ENCODE measurements at regions not wholly inside any gene's neighbourhood (a gene's known extent, or its start where the extent isn't known, plus 50 kb on each side); places are given as distances from the start of the nearest gene placed in this dataset.
"Not testable (repeated sequence)": the region's sequence is repeated elsewhere in the genome, so short reads cannot be mapped to it uniquely, and the experiment has no call there.

DNA sequence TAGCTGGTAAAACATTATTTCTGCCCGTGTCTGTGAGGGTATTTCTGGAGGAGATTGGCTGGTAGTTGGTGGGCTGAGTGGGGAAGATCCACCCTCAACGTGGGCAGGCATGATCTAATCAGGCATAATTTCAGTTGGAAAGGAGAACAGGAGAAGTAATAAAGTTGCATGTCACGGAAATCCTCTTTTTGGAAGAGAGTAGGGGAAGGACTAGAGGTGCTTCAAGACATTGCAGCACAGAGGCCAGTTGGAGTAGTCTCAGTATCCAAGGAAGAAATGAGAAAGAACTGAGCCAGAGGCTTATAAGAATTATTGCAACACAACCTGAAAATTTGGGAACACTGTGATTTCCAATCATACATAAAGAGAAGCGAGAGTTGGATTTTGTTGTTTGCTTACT lies 1155.1 kb downstream of the FAM181B start:
- FAIRE-seq (no peak), DNase-seq (ENCODE audit: insufficient read length, low spot score) (no peak)
- TF ChIP-seq, protein P1, sequence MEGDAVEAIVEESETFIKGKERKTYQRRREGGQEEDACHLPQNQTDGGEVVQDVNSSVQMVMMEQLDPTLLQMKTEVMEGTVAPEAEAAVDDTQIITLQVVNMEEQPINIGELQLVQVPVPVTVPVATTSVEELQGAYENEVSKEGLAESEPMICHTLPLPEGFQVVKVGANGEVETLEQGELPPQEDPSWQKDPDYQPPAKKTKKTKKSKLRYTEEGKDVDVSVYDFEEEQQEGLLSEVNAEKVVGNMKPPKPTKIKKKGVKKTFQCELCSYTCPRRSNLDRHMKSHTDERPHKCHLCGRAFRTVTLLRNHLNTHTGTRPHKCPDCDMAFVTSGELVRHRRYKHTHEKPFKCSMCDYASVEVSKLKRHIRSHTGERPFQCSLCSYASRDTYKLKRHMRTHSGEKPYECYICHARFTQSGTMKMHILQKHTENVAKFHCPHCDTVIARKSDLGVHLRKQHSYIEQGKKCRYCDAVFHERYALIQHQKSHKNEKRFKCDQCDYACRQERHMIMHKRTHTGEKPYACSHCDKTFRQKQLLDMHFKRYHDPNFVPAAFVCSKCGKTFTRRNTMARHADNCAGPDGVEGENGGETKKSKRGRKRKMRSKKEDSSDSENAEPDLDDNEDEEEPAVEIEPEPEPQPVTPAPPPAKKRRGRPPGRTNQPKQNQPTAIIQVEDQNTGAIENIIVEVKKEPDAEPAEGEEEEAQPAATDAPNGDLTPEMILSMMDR (IDR thresholded peaks at IDR 0.05; ENCODE audit: insufficient read depth, missing control alignments), result no peak

DNA sequence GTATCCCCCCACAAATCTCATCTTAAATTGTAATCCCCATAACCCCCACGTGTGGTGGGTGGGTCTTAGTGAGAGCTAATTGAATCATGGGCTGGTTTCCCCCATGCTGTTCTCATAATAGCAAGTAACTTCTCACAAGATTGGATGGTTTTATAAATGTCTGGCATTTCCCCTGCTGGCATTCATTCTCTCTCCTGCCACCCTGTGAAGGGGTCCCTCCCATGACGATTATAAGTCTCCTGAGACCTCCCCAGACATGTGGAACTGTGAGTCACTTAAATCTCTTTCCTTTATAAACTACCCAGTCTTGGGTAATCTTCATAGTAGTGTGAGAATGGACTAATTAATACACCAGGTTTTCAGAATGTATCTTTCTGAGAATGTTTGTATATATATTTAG lies 1159.4 kb downstream of the FAM181B start:
- TF ChIP-seq, protein P1 (IDR thresholded peaks at IDR 0.05; ENCODE audit: insufficient read depth, missing control alignments), result no peak
- DNase-seq (ENCODE audit: insufficient read length, low spot score) (no peak), FAIRE-seq (no peak)

DNA sequence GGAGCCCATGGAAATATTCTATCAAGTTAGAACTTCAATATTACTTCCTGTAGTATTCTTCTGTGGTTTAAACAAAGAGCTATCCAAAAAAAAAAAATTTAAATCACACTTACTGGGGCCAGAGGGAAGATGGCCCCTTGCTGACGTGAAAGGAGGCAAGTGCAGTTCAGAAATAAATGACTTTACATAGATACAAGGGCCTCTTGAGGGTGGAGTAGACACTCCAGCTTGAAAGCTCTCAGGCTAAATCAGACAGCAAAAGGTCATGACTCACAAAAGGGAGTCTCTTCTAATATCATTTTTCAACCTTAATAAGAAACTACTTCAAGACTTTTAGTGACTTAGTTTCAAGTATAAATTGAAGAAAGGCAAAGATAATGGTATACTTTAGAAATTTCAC lies 1160.3 kb downstream of the FAM181B start:
- DNase-seq (ENCODE audit: insufficient read length, low spot score), result no peak
- no peak for FAIRE-seq
- TF ChIP-seq, protein P1 (IDR thresholded peaks at IDR 0.05; ENCODE audit: insufficient read depth, missing control alignments), result no peak

DNA sequence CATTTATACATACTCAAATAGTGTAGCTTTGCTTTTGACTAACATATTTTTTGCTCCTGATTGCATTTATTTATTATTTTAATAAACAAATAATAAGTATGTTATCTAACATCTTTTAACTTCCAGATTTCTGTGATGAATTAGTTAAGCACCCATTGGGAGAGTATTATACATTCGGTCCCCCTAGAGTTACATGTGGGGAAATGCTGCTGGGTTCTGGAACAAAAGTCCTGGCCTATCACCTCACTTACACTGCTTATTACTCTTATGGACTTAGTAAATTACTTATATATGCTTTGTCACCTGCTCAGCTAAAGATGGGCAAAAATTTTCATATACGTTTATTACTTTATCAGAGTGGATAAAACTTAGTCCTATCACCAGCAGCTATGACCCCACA lies 1163.0 kb downstream of the FAM181B start:
- TF ChIP-seq, protein P1 (IDR thresholded peaks at IDR 0.05; ENCODE audit: insufficient read depth, missing control alignments), result no peak
- FAIRE-seq (no peak), DNase-seq (ENCODE audit: insufficient read length, low spot score) (no peak)

DNA sequence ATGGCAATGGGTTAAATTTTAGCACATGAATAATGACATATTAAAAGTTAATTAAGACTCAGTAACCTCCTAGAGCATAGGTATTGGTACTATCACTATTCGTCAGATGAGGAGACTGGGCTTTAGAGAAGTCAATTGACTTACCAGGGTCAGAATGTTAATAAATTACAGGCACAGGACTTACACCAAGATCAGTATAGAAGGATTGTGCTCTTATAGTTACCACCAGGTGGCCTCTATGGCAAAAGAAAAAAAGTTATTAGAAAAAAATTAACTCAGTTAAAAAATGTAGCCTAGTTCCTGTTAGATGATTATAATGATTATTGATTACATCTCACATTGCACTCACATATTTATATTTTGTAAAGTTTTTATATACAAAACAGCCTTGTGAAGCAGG lies 1163.7 kb downstream of the FAM181B start:
- DNase-seq (ENCODE audit: insufficient read length, low spot score) (no peak), FAIRE-seq (no peak)
- TF ChIP-seq, protein P1 (IDR thresholded peaks at IDR 0.05; ENCODE audit: insufficient read depth, missing control alignments), result no peak

DNA sequence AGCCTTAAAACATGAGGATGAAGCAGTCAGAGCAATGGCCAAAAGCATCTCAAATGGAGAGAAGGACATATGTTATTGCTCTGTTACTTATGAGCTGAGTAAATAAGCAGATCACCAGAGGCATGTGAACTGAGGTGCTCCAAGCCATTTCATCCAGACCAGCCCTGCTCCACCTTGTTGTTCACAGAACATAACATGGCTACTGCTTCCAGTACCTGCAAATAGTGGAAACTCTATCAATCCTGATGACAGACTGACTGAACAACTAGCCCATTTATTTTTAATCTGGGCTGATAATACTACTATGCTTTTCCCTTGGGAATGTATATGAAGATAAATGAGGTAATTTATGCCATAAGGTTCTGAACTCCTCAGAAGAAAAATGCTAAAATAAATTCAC lies 1164.7 kb downstream of the FAM181B start:
- DNase-seq (ENCODE audit: insufficient read length, low spot score) (no peak), FAIRE-seq (no peak)
- TF ChIP-seq, protein P1 (IDR thresholded peaks at IDR 0.05; ENCODE audit: insufficient read depth, missing control alignments), result no peak

DNA sequence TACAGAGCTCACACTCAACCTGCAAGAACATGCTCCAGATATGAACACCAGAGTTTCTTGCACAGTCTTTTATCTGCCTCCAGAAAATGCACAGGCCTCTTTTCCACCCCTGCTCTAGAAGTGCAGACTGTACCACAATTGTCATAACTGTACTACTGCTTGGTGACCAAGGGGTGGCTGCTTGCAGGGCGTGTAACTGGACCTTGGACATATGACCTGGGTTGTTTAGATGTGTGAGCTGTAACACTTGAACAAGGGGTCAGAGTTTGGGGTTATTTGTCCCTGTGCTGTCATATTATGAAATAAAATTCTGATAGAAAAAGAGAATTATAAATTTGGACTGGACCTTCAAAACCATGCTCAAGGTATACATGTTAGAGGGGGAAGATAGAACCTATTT lies 1185.5 kb downstream of the FAM181B start:
- FAIRE-seq, result no peak
- TF ChIP-seq, protein P1 (IDR thresholded peaks at IDR 0.05; ENCODE audit: insufficient read depth, missing control alignments), result no peak
- DNase-seq (ENCODE audit: insufficient read length, low spot score), result no peak

DNA sequence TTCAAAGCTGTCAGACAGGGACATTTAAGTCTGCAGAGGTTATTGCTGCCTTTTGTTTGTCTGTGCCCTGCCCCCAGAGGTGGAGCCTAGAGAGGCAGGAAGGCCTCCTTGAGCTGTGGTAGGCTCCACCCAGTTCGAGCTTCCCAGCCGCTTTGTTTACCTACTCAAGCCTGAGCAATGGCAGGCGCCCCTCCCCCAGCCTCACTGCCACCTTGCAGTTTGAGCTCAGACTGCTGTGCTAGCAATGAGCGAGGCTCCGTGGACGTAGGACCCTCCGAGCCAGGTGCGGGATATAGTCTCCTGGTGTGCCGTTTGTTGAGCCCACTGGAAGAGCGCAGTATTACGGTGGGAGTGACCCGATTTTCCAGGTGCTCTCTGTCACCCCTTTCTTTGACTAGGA lies 1193.9 kb downstream of the FAM181B start:
- DNase-seq (ENCODE audit: insufficient read length, low spot score); FAIRE-seq: not testable (repeated sequence)
